HG02763 (cell line): ENCODE measurements at regions not wholly inside any gene's neighbourhood (a gene's known extent, or its start where the extent isn't known, plus 50 kb on each side); places are given as distances from the start of the nearest gene placed in this dataset.

Experiments
- ATAC-seq: cut with Tn5 transposase; IDR thresholded peaks from one replicate; pipeline ENCODE4 v1.9.1; 2021; ENCODE audit warnings: mild to moderate bottlenecking, moderate library complexity; ENCODE audit not compliant: unreplicated experiment

DNA sequence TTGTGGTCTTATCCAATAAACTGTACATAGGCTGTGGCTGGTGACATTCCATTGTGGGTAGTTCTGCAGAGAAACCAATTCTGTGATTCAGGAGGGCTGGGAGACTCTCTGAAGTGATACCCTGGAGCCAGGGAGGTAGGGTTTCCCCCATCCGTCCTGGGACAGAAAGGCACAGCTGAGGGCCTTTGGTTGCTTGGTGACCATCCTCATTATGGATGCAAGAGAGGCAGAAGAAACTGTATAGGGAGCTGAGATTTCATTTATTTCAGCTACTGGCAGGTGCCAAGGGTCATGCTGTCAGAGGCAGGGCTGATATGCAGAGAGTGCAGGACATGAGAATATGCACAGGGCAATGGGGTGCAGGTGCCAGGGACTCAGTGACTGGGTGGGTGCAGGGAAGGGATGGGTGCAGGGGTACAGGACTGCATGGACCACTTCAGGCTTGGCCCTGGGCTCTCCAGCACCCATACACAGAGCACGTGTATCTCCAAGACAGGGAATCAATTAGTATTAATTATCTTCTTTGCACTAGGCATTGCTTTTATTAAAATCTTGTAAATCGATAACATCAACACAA lies 236.5 kb downstream of the ICE1 start:
- no peak for ATAC-seq

DNA sequence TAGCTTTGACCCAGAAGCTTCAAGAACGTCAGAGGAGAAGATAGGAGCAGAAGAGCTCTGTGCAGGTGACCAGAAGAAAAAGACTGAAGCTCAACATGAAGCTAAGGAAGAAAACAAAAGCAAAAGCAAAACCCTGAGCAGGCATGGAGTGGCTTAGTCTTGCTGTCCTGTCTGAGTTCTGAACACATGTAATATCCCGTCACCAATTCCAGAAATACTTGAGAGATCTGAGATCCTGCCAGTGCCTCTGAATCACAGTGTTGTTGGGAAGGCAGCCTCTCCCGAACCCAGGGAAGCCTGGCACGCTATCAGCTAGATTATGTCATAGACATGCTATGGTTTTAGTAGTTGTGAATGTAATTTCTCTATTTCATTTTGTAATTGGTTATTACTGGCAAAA lies 235.7 kb downstream of the ICE1 start:
- no peak for ATAC-seq

DNA sequence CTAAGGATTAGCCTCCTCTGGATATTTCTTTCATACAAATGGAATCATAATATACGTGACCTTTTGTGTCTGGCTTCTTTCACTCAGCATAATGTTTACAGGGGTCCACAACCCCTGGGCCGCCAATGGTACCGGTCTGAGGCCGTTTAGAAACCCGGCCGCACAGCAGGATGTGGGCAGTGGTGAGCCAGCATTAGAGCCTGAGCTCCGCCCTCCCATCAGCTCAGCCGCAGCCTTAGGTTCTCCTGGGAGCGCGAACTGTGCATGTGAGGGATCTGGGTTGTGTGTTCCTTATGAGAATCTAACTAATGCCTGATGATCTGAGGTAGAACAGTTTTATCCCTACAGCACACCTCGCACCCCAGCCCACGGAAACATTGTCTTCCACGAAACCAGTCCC lies 229.7 kb downstream of the ICE1 start:
- ATAC-seq, result no peak

DNA sequence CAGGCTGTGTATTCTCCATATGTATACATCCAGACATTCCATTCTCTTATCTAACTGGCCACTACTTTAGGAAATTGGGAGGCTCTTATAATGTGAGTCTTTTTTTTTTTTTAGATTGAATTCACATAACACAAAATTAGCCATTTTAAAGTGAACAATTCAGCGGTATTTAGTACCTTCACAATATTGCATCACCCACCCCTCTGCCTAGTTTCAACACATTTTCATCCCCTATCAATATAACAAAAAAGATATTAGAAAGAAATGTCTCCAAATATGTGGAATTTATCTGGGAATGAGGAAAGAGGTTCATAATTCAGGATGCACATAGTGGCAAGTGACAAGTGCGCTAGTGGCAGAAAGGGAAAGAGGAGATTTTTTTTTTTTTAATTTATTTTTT lies 228.5 kb downstream of the ICE1 start:
- ATAC-seq, result no peak

DNA sequence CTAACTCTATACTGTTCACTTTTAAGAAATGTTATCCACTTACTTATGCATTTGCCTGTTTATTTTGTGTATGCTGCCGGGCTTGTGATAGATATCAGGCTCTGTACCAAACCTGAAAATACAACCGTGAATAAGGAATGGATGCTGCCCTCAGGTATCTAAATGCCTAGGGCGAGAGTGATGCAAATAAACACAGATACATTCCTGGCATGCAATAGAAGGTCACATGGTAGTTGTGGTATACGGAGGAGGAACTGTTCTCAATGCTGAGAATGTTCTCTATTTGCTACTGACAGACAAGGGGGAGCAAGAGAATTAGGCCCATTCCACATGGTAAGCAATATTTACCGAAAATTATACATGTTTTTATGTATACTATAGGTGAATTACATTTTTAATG lies 227.8 kb downstream of the ICE1 start:
- ATAC-seq, result no peak

DNA sequence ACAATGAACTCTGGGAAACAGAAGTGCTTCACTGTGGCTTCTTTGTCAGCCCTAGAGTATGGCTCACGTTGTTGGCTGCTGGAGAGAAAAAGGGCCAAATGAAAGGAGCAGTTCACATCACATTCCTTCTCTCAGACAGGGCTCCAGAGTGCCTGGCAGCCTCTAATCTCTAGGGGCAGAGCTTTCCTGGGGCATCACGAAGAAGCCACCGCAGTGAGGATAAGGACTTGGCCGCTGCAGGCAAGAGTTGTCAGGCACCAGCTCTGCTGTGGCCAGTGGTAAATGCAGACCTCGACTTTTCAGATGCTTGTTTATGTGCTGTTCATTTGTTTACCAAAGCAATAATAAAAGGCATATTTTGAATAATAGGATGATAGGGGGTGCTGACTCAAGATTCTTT lies 227.2 kb downstream of the ICE1 start:
- ATAC-seq, result no peak

DNA sequence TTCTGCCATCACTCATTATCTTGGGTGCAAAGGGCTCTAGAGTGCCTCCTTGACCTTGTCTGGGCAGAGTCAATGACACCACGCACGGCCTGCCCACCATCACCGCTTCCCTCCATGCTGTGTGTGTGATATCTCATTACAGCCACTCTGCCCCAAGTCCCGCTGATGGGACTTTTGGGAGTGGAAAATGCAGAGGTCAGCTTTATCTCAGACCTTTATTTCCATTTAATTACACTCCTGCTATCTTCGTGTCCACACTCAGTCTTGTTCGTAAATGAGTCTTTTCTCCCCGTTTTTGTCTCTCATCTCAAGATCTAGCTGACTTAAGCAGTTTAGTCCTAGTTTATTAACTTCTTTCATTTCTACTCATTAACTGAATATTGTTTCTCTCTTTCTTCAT lies 226.2 kb downstream of the ICE1 start:
- ATAC-seq, result no peak

DNA sequence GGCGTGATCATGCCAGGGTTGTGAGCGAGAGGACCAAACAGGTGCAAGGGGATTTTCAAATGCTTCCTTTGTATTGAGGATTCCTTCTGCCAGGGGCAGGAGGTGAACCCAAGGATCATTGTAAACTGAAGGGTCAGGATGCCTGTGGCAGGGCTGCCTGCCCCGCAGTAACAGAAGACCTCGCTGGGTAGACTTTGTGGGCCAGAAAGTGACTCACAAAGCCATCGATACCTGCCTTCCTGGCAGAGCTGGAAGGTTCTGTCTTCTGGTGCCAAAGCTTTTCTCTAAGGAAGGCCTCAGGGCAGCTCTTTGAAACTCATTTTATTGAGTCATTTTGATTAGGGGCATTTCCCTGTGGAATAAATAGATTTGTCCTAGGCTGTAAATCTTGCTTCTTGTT lies 223.4 kb downstream of the ICE1 start:
- no peak for ATAC-seq

DNA sequence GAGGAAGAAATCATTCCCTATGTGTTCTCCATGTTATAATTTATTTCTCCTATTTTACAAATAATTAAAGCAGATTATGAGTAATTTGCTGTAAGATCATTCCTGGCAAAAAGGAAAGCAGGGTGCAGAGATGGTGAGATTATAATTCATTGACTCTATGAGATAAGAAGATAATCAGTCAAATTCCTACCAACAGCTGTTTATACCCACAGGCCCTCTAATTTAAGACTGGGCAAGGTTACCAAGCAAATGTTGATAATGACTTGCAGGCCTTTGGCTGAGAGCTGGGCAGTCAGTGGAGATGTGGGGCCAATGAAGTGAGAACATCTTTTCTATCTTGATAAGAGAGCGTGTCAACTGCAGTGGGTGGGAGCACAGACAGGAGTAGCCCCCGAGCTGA lies 222.7 kb downstream of the ICE1 start:
- no peak for ATAC-seq

DNA sequence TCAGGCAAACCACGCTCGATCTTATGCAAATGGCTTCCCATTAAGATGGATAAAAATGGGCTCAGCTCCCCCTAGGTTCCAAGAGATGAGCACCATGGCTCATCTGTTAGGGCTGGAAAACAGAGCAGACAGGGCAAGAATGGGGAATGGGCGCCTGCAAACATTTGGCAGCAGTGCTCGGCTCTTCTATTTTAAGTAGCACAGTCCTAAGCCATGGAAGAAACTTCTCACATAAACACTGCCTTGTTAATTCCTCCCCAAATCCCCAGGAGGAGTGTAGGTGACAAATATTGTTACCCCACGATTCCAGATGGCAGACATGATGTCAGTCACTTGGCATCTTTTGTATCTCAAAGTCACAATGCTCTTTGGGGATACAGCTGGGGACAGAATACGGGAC lies 221.8 kb downstream of the ICE1 start:
- no peak for ATAC-seq

DNA sequence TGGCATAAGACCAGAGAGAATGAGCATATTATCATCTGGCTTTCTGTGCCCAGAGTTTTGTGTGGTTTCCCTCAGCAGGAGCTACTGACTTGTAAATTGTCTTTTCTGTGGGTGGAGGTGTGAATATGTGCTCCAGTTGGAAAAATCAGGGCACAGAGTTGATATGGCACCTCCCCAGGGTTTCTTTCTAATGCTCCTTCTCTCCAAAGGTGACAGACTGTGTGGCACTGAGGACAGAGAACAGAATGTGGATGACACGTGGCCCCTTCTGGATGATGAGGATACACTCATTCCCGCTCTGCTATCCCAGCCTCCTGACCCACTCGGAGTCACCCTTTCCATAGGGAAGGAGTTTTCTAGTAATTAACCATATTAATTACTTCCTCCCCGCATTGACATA lies 221.0 kb downstream of the ICE1 start:
- ATAC-seq, result no peak

DNA sequence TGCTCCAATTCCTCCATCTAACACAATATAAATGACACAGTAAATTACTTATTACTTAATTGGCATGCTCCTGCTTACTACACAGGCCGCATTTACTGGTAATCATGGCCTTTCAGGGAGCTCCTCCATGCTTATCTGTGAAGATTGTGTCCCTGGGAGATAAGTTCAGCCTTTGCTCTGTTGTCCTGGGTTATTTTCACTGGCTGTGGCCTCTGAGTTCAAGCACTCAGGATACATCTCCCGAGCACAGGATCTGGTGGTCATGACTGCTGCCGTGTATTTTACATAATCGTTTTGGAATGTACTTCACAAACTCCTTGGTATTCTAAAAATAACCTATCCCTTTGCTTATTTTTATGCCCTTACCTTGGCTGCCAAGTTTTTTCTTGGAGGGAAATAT lies 215.7 kb downstream of the ICE1 start:
- no peak for ATAC-seq

DNA sequence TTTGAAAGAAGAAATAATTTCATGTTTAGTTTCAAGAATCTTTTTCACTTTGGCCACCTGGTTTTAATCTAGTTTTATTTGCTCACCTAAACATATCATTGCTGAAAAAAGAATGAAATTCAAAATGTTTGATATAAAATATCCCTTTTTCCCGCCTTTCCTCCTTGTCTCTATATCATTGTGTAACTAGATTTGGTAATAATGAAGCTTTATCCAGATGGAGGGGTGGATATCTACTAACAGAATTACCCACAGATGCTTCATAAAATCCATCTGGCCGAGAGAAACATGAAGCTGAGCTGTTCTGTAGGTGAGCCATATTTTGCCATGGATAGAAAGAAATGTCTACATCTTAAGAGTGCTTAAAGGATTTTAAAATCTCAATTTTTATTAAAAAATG lies 214.7 kb downstream of the ICE1 start:
- no peak for ATAC-seq

DNA sequence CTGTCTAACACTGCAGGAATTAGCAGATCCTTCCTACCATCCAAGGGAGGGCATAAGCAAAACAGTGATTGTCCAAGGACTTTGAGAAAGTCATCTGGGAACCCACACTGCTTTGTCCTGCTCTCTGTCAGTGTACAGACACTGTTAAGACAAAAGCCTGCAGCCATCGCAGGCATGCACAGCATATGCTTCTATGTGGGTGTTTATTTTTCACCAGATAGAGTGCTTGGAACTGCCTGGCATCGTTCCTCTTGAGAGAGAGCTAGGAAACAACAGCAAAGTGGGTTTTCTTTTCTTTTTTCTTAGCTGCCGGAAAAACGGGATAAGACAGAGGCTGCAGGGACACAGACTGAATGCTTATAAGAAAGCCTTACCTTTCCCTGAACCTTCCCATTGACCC lies 212.3 kb downstream of the ICE1 start:
- ATAC-seq, result no peak

DNA sequence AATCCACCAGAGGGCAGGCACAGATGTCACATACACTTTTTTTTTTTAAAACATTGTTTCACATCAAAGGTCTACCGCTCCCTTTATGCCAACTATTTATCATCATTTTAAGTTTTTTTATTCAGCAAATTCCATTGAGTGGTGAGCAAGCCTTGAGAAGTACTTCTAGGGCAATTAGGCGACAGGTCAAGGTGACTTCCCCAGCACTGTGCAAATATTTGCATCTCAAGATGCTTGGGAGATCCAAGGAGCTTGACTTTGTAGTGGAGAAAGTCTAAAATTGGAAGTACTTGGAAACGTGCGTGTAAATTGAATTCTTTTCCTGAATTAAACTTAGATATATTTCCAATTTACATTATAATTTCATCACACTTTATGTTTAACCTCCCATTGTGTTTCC lies 211.1 kb downstream of the ICE1 start:
- ATAC-seq, result no peak

DNA sequence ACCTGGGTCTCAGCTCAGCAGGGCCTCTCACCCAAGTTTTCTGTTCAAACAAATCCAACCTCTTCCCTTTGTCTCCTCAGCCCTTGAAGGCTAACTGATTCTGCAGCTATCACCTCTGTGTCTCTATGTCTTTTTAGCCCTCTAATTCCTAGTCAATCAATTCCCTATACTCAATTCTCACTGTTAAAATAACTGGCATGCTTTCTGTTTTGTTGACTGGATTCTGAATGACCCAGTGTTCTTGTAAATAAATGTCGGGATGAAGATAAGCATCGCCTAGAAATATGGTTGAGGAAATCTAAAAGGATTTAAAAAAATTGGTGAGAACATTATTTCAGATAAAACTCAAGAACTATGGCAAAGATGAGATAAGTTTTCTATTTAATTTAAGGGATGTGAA lies 210.2 kb downstream of the ICE1 start:
- no peak for ATAC-seq

DNA sequence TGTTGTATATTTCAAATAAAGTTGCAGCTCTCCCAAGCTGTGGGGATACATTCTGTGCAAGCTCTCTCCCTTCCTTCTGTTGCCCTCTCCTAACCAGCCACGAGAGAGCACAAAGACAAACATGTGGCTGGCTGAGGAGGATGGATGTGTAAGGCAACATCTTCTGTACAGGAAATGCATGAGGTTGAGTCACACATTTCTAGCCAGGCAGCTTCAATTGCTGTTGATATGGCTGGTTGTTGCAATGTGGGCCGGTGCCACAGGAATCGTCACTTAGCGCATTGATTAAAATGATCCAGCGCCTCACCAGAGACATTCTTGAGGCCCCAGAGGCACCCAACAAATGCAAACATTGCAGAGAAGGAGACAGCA lies 207.1 kb downstream of the ICE1 start:
- ATAC-seq, result no peak

DNA sequence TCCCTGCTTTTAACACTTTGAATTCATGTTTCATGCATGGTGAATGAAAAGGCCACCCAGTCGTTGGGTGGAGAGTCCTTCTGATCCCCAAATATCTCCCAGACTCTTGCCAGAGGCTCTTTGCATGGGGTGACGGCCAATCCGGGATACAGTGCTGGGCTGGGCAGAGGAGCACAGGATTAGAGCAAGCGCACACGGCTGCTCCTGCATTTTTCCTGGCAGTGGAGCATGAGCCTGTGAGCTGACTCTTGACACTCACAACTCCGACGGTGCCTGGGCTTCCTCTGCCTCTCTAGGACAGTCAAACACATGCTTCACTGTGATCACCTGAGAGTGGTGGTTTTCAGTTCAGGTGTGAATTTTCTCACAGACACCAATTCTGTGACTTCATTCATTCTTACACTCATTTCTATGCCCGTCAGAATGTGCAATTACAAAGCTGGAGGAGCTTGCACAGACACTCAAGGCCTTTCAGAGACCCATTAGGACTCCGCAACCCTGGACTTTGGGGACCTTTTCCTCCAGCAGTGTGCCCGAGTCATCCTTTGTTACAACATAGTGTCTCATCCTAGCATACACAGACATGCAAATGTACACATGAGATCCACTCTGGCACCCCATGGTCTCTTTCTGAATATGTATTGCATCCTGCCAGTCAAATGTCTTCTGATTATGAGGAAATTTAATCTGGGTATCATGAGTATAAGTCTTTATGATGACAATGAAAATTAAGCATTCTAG lies 206.6 kb downstream of the ICE1 start:
- no peak for ATAC-seq

DNA sequence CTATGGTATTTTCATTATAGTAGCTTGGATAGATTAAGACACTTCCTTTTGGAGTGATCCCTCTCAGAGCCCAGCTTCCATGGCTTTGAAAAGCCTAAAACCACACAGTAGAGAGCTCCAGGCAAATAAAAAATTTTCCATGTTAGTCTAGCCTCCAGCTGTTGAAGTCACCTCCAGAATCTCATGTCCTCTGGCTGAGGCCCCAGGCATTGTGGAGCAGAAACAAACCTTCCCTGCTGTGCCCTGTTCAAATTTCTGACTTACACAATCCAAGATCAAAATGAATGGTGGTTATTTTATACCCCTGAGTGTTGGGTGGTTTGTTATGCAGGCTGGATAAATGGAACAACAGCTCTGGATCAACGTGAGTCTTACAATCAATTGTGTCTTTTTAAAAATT lies 203.9 kb downstream of the ICE1 start:
- no peak for ATAC-seq

DNA sequence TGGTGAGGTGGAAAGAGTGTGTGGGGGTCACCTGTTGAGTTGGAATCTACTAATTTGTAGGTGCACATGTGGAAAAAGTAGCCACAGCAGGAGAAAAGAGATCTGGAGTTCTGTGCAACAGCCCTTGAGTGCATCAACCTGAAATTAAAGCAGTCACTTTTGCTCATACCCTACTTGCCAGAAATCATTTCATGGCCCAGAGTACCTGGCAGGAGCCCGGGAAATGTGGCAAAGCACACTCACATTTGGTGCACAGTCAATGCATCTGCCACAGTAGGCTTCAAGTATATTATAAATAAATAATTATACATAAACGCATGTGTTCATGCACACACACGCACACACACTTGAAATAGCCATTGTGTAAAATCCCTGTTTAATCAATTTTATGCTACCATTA lies 203.0 kb downstream of the ICE1 start:
- ATAC-seq, result no peak

DNA sequence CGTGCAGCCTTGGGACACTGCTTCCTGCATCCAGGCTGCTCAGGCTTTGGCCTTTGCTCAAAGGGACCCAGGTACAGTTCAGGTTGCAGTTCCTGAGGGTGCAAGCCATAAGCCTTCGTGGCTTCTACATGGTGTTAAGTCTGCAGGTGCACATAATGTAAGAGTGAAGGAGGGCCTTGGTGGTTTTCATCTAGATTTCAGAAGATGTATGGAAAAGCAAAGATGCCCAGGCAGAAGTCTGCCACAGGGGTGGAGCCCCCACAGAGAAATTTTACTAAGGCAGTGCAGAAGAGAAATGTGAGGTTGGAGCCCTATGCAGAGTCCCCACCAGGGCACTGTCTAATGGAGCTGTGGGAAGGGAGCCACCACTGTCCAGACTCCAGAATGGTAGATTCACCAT lies 200.9 kb downstream of the ICE1 start:
- no peak for ATAC-seq

DNA sequence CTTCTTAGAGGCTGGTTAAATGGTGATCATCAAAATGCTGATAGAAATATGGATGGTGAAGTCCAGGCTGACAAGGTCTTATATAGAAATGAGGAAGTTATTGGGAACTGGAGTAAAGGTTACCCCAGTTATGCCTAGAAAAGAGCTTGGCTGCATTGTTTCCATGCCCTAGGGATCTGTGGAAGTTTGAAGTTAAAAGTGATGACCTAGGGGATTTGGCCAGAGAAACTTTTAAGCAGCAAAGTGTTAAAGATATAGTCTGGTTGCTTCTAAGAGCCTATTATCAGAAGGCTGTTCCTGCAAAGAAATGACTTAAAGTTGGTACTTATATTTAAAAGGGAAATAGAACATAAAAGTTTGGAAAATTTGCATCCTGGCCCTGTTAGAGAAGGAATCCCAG lies 200.3 kb downstream of the ICE1 start:
- no peak for ATAC-seq

DNA sequence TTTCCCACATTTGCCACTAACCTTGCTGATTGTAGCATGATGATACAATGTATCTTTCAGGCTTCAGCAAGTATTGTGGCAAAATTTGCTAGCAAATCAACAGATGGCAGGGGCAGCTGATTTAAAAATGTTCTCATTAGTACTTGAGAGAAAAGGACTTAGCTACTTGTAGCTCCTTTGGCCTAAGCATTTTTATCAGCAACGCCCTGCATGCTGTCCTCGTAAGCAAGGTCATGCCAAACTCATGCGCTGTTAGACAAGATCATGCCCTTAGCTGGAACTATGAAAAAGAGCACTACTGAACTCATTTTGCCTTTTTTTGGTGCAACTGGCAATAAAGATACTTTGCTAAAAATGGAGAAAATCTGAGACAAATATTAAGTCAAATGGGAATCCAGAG lies 197.1 kb downstream of the ICE1 start:
- no peak for ATAC-seq
